Mucosa of gallbladder (tissue), 1 donor: ENCODE measurements at regions not wholly inside any gene's neighbourhood (a gene's known extent, or its start where the extent isn't known, plus 50 kb on each side); places are given as distances from the start of the nearest gene placed in this dataset.
"Not testable (repeated sequence)": the region's sequence is repeated elsewhere in the genome, so short reads cannot be mapped to it uniquely, and the experiment has no call there.

Experiments used
- DNase-seq: peaks from one replicate; pipeline ENCODE4 v3.0.0-alpha.2; 2020; ENCODE audit warnings: low spot score
- donor health status: DM: no; HTN: no; CAD: no.

- no peak for DNase-seq
Measured at GRCh38 chr10:10014846-10015245, 1002.8 kb upstream of the CELF2 start.

GRCh38 chr10:10017716-10018115 lies 1000.0 kb upstream of the CELF2 start:
- no peak for DNase-seq

GRCh38 chr10:10020945-10021344 lies 996.7 kb upstream of the CELF2 start:
- no peak for DNase-seq

- no peak for DNase-seq
Measured at GRCh38 chr10:10032991-10033390, 984.7 kb upstream of the CELF2 start.

- DNase-seq = no peak
Measured at GRCh38 chr10:10038348-10038747, 979.3 kb upstream of the CELF2 start.

GRCh38 chr10:10039595-10039994 lies 978.1 kb upstream of the CELF2 start:
- peak; percentile 11 for DNase-seq

GRCh38 chr10:10043083-10043482 lies 974.6 kb upstream of the CELF2 start:
- DNase-seq = no peak

- DNase-seq = no peak
Measured at GRCh38 chr10:10044922-10045764, 972.5 kb upstream of the CELF2 start.

- no peak for DNase-seq
Measured at GRCh38 chr10:10045765-10046028, 972.0 kb upstream of the CELF2 start.

GRCh38 chr10:10047426-10047825 lies 970.2 kb upstream of the CELF2 start:
- no peak for DNase-seq

- DNase-seq = no peak
Measured at GRCh38 chr10:10053051-10053450, 964.6 kb upstream of the CELF2 start.

- DNase-seq = no peak
Measured at GRCh38 chr10:10054466-10054865, 963.2 kb upstream of the CELF2 start.

- no peak for DNase-seq
Measured at GRCh38 chr10:10055656-10056442, 961.8 kb upstream of the CELF2 start.

- no peak for DNase-seq
Measured at GRCh38 chr10:10056961-10057360, 960.7 kb upstream of the CELF2 start.

GRCh38 chr10:10067644-10068043 lies 950.0 kb upstream of the CELF2 start:
- no peak for DNase-seq

- not testable (repeated sequence) for DNase-seq
Measured at GRCh38 chr10:10074847-10075246, 942.8 kb upstream of the CELF2 start.

GRCh38 chr10:10078446-10078845 lies 939.2 kb upstream of the CELF2 start:
- no peak for DNase-seq

- DNase-seq = no peak
Measured at GRCh38 chr10:10092581-10092980, 925.1 kb upstream of the CELF2 start.

- no peak for DNase-seq
Measured at GRCh38 chr10:10093021-10093420, 924.7 kb upstream of the CELF2 start.

GRCh38 chr10:10094691-10095090 lies 923.0 kb upstream of the CELF2 start:
- DNase-seq = no peak

GRCh38 chr10:10096296-10096695 lies 921.4 kb upstream of the CELF2 start:
- DNase-seq = no peak

GRCh38 chr10:10096898-10097297 lies 920.8 kb upstream of the CELF2 start:
- DNase-seq = no peak

- DNase-seq = no peak
Measured at GRCh38 chr10:10101106-10101505, 916.6 kb upstream of the CELF2 start.
